HG03558 (cell line): ENCODE measurements at regions not wholly inside any gene's neighbourhood (a gene's known extent, or its start where the extent isn't known, plus 50 kb on each side); places are given as distances from the start of the nearest gene placed in this dataset.

Experiments used
- ATAC-seq: cut with Tn5 transposase; IDR thresholded peaks from one replicate; pipeline ENCODE4 v1.9.1; 2021; ENCODE audit warnings: moderate number of reproducible peaks; ENCODE audit not compliant: unreplicated experiment; ENCODE audit errors: extremely low read depth

DNA sequence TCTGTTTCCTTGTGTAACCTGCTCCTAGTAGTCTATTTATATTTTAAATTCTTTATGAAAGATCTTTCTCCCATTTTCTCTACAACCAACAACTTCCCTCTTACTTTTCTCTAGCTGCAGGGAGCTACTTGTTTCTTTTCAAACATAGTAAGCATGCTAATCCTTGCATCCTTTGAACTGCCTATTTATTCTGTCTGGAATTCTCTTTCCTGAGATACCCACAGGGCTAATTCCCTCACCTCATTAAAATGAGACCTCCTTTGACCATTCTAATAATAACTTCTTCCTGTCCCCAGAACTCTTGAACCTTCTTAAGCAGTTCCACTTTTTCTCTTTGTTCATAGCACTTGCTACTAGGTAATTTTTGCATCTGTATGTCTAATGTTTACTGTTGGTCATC lies 620.6 kb upstream of the CDH18 start:
- ATAC-seq: no peak

DNA sequence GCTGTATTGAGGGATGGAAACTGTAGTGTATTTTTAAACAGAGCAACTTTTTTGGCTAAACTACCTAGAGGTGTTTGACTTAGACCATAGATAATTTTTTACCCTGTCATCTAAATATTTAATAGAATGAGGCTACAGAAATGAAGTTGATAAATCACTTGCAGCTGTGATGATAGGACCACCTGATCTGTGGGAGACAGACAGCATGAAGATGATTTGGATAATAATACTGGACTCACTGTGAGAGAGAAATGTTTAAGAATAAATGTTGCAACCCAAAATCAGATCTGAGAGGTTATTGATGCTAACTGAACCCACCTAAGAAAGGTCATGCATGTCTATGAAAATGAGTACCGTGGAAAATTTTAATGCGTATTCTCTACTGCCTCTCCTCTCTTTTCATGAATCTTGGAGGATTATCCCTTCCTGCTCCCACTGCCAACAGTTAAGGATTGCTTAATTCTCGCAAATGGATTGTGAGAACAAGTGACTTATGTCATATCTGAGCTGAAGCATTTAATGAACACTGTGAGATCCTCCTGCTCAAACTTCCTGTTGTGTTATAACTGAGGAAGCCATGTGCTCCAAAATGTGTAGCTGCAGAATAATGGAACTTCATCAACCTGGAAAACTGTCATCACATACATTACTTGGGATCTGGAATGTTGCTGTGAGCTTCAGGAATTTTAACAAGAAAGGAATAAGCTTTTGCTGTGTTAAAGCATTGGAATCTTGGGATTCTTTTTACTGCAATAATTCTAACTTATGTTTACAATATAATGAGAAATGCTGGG lies 617.9 kb upstream of the CDH18 start:
- ATAC-seq: no peak

DNA sequence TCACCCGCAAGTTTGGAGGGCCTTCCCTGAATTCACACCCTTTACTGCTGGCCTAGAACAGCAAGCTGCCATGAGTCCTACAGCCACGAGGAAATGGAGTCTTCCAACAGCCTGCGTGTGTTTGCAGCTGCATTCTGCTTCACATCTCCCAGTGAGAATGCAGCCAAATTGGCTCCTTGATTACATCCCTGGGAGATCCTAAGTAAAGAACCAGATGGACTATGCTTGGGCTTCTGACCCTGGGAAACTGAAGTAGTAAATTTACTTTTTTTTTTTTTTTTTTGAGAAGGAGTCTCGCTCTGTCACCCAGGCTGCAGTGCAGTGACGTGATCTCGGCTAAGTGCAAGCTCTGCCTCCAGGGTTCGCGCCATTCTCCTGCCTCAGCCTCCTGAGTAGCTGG lies 617.0 kb upstream of the CDH18 start:
- no peak for ATAC-seq

DNA sequence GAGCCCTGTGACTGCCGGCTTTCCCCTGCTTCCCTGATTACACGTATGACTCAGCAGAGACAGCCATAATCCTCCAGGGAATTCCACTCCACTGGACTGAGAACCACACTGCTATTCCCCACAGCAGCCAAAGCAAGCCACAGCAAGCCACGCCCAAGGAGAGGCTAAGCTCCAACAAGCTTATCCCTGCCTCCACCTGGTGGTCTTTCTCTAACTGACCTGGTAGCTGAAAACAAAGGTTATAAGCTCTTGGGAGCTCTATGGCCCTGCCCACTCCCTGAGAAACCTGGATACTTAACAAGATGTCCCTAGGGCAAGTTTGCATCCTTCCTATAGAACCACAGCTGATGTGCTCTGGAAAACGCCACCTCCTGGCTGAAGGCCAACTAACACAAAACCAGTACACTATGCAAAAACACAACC lies 613.7 kb upstream of the CDH18 start:
- ATAC-seq: no peak

DNA sequence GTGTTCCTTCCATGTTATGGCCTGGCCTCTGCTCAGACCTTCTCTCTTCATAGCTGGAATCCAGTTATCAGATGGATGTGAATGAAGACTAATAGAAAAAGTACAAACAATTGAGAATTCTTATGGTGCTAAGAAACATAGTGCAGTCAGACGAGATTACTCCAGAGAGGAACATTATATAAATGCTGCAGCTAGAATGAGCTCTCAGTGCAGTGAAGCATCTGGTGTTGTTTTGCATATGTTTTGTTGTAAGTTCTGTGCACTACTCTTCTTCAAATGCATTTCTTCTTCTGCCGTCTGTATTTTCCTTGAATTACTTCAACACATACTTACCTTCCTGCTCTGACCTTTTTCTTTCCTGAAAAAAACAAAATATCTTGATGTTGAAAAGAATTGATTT lies 602.4 kb upstream of the CDH18 start:
- ATAC-seq: no peak

DNA sequence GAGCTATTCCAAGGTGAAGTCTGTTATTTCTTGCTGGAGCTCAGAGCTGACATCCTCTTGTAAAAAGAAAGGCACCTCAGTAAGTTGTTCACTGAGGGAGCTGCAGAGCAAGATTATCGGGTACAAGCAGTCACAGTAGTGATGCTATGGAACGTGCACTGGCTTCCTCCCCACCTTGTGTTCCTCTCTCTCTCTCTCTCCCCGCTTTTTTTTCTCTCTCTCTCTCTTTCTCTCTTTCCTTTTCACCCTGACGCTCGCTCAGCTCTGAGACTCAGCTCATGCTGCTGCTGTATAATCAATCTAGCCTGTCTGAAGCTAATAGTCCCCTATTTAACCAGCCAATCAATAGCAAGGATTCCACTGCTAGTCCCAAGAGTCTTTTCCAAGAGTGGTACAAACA lies 587.6 kb upstream of the CDH18 start:
- ATAC-seq: no peak

DNA sequence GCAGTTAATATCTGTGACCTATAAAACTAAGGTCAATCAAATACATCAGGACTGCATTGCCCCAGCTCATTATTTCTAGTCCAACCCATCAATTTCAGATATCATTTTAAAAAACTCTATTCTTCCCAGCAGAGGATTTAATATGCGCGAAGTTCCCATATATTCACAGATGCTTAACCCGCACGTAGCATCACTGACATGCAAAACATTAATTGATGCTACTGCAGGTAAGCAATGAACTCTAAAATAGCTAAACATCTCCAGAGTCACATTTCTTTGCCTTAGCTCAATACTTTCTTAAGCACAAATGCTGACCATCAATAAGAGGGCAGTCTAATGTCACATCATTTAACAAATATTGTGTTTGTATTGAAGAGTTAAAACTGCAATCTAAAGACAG lies 586.6 kb upstream of the CDH18 start:
- ATAC-seq: no peak

DNA sequence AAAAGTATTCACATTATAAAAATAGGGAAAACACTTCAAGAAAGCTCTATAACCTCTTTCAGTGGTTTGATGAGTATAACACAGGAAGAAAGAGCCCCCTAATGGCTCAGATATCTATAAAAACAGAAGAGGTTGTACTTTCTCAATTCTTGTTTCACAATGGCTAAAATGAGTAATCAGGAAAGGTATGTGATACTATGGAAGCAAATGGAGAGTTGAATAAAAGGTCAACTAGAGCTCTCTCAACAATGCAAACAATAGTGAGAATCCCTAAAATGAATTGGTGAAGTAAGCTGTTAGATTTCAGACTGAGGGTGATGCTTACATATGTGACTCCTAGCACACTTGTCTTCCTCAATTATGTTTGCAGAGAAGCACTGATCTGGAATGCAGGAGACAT lies 584.6 kb upstream of the CDH18 start:
- ATAC-seq: no peak

DNA sequence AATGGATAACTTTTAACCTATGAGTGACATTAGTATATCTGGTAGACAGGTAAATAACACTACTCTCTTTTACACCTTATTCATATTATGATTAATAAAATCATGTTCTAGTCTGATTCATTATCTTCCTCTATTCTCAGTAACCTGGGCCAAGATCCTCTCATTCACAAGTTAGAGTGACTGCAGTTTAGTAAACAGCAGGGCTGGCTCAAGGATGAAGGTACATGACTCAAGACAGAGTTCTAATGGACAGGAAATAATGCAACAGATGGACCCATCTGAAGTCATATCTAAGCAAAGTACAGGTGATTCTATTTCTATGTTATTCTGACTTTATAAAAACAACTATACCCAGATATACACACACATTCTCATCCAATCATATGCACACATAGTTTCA lies 582.5 kb upstream of the CDH18 start:
- no peak for ATAC-seq

DNA sequence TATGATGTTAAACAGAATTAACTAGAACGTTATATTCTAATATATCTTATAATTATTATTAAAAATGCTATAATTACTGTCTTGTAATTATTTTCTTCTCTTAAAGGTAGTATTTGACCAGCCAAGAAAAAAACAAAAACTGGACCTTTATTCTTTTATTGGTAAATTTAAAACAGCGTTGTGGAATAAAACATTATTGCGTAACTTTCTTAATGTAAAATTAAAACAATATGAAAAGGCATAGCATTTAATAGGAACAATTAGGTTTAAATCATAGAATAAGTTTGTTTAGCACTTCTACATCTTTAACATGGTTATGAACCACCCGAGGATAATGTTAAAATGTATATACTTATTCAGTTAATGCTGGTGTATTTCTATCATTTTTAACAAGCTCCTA lies 574.5 kb upstream of the CDH18 start:
- ATAC-seq: no peak

DNA sequence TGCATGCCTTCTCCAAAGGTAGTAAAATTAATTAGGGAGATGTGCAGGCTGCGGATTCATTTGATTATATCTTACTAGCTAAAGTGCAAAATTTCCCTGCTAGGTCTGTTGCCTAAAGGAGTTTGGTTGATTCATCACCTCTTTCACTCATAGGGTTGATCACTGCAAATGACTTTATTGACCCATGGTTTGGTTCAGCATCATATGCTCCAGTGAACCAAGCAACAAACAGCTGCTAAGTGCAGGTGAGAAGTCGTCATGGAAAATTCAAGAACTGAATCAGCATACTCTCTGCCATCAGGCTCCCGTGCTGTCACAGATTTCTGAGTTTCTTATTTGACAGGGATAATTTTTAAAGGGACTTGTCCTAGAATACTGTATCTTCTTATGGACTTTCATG lies 571.8 kb upstream of the CDH18 start:
- ATAC-seq: no peak

DNA sequence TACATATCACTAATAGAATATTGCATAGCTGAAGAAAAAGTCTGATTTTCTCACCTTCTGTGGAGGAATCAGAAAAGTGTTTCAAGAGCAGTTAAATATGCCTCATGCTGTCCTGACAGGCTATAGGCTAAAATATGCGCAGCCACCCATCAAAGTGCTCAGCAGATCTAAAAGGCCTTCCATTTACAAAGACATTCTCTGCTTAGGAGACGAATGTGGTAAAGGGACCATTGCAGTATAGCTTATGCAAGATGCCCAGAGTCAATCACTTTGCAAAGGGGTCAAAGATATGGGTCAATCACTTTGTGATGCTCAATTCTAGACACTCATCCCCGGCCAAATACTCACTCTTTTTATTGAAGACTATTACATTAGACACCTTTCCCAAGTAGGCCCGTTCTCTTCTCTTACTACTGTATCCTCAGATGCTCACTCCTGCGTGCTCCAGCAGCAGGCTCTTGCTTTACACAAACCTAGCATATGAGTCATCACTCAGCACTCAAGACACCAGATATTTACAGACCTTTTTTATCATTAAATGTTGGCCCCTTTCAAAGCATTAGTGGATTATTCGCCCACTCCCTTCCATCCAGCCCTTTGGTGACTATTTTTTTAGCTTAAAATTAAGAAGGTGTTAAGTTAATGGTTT lies 568.2 kb upstream of the CDH18 start:
- no peak for ATAC-seq

DNA sequence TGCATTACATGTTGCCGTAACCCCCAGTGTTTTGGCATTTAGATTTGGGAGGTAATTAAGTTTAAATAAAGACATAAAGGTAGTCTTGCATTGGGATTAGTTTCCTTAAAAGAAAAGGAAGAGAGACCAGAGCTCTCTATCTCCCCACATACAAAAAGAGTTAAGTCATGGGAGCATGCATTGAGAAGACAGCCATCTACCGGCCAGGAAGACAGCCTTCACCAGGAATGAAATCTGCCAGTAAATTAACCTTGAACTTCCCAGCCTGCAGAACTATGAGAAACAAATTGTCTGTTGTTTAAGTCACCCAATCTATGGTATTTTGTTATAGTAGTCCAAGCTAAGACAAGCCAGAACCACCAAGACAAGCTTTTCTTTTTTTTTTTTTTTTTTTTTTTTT lies 567.0 kb upstream of the CDH18 start:
- no peak for ATAC-seq

DNA sequence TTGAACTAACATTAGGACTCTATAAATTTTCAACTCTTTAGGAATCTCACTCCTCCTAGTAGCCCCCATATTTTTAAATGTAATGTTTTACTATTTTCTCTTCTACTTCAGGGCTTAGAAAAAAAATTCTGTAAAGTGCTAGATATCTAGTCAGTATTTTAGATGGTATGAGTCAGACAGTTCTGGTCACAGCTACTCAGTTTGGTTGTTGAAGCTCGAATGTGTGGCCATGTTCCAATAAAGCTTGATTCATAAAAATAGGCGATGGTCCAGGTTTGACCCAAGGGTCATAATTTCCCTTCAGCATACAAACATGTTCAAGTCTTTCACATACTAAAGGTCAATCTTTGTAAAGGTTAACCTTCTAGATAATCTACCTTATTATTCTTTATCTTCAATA lies 566.0 kb upstream of the CDH18 start:
- no peak for ATAC-seq

DNA sequence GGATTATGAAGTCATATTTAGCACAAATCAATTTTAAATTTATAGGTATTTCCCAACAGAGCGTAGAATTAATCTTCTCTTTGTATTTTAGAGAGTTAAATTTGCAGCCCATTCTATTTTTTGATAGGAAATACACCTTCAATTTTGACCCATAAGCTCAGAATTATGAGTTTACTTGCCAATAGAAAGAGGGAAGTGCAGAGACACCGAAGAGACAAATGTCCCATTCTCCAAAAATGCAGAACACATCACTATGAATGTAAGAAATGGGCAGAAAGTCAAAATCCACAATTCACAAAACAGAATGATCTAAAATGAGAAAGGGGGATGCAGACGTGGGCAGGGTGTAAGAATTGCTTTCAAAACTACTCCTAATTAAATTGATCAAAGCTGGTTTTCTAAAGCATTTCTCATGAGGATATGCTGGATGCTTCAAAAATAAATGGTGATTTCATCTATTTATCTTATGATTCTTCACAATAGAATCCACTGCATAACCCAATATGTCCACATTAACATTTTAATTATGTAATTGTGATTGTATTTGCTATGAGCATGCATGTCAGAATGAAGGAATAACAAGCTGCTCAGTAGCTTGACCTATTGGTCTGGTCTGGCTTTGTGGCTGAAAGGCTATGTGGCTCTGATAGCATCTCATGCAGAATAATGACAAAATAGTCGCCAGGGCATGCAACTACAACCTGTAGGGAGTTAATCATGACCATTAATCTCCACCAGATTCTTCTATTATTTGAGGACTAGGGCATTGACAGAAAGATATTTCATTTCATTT lies 550.1 kb upstream of the CDH18 start:
- ATAC-seq: no peak

DNA sequence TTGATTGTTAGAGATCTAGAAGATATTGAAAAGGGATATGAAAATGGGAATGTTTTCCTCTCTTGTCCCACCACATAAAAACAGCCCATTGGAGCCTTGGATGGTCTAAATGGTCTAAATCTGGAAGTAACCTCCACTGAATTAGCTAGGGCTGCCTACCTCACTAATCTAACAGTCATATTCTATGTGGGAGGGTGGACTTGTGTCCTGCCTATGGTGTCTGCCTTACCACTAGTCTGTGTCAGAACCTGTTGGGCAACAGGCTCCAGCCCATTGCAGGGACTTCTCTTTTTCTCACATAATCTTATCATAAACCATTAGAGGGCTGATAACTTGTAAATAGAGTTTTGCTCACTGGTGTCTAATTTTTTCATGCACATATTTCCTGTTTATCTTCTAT lies 548.8 kb upstream of the CDH18 start:
- no peak for ATAC-seq

DNA sequence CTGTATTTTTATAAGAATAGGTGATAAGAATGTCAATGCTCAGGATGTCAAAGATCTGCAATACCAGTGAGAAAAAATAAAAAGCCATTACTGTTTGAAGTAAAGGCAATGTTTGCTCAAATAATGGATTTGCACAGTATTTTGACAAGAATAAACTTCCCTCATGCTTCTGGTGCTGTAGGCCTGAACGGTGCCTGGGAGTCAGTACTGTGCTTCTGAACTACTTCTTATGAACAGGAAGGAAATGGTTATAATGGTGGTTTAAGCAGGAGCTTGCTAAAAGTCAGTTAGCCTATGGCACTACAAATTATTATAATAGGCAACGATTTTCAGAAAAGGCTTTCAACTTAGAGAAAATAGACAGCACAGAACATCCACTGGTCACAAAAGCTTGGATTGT lies 548.3 kb upstream of the CDH18 start:
- ATAC-seq: no peak

DNA sequence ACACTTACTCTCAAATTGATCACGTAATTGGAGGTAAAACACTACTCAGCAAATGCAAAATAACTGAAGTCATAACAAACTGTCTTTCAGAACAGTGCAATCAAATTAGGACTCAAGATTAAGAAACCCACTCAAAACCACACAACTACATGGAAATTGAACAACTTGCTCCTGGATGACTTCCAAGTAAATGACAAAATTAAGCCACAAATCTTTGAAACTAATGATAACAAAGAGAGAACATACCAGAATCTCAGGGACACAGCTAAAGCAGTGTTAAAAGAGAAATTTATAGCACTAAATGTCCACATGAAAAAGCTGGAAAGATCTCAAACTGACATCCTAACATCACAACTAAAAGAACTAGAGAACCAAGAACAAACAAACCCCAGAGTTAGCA lies 540.5 kb upstream of the CDH18 start:
- ATAC-seq: no peak

DNA sequence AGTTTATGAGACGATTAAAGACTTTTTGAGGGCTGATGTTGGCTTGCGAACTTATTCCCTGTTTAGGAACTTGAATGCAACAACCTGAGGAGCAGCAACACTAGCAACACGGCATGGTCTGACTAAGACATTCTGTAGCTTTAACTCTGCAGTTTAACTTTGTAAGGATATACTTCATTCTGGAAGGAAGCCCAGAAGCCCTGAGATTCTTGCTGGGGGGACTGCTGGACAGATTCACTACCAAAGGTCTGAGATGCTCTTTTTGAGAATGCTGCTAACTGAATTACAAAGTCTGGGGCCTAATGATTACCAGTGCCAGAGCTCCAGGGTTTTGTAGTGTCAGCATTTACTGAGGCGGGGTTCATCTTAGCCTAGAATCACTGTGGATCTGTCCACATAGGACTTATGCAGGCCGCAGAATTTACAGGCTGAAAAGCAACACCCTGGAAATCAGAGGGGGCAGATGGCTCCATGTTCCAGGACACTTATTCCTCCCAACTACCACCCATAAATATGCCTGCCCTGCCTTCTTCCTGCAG lies 537.1 kb upstream of the CDH18 start:
- ATAC-seq: no peak

DNA sequence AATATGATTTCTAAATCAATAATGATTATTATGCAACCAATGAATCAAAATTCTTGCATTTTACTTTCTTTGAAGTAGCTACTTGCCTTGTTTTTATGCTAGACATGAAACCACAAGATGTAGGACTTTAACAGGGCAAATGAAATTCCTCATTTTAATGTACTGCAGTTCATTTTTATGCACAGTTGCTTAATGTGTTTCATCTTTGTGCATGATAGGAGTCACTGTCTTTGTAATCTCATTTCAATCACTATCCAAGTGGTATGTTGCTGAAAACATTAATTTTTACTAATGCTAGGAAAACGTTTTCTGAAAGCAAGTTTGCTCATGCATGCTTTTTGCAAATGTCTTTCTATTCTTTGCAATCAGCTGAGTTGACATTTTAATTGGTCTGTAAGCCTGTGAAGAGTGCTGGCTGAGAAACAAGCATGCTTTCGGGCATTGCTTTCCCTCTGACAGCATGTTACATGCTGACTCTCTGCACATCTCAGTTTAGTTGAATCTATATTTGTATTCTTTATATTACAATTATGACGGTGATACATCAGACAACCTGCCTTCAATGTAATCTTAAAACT lies 535.0 kb upstream of the CDH18 start:
- no peak for ATAC-seq

DNA sequence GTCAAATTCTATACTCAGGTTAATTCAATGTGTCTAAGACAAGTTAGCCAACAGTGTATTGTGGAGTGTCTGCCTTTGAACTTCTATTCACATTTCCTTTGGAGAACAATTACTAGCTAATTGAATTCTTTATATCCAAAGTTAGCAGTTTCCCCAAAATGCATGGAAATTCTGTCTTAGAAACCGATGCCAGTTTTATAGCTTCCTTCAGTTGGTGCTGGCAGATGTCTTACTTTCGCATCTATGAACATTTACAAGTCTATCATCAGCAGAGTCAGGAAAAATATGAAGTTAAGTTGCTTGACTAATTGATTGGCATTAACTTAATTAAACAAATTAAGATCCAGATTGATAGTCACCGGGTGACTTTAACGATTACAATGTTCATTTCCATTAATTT lies 527.6 kb upstream of the CDH18 start:
- ATAC-seq: no peak
